Uterus (tissue), 3 donors: ENCODE measurements at regions not wholly inside any gene's neighbourhood (a gene's known extent, or its start where the extent isn't known, plus 50 kb on each side); places are given as distances from the start of the nearest gene placed in this dataset.

ENCODE experiments used
- DNase-seq, 2 donors: peaks; one replicate each; pipeline ENCODE4 v3.0.0-alpha.2; 2019 to 2020
- H3K27ac ChIP-seq, 2 donors: fragments of 200-600 bp; sonication (generic); 1 replicate in 1 of 2; 2 replicates in 1 of 2; pipeline ENCODE4 v1.5.1; 2016 to 2018
- H3K27me3 ChIP-seq, 2 donors: fragments of 200-600 bp; sonication (generic); one replicate each; pipeline ENCODE4 v1.5.1; 2018 to 2019; ENCODE audit warnings: control low read depth in 1 of 2
- H3K36me3 ChIP-seq, 2 donors: fragments of 200-600 bp; sonication (generic); one replicate each; pipeline ENCODE4 v1.5.1; 2019; ENCODE audit warnings: control low read depth in 1 of 2
- H3K4me1 ChIP-seq, 2 donors: fragments of 200-600 bp; sonication (generic); one replicate each; pipeline ENCODE4 v1.5.1; 2018 to 2019; ENCODE audit warnings: control low read depth in 1 of 2
- H3K4me3 ChIP-seq, 2 donors: fragments of 200-600 bp; sonication (generic); 1 replicate in 1 of 2; 2 replicates in 1 of 2; pipeline ENCODE4 v1.5.1; 2018 to 2019; ENCODE audit warnings: mild to moderate bottlenecking in 1 of 2
- H3K9me3 ChIP-seq, 2 donors: fragments of 200-600 bp; sonication (generic); one replicate each; pipeline ENCODE4 v1.5.1; 2019; ENCODE audit warnings: control low read depth in 1 of 2
- POLR2A ChIP-seq, 2 donors: fragments of 450-650 bp; IDR thresholded peaks; one replicate each; pipeline ENCODE4 v1.6.1; 2016; ENCODE audit warnings: antibody characterized with exemption in 2 of 2, mild to moderate bottlenecking in 1 of 2, moderate library complexity in 1 of 2
- intact Hi-C: fragments of 100-400 bp; cut with DNase I; formaldehyde crosslinking; loops from one replicate; pipeline ENCODE4 v1.15.1; 2023; ENCODE audit warnings: low total_unique reads
- TF ChIP-seq, protein P1 (sequence below), 4 experiments: fragments of 200-600 bp in 2 of 4; fragments of 450-650 bp in 2 of 4; sonication (generic) in 2 of 4; IDR thresholded peaks; one replicate each; pipeline ENCODE4 v1.5.1; 2016 to 2019; ENCODE audit warnings: antibody characterized with exemption in 4 of 4, mild to moderate bottlenecking in 2 of 4, moderate library complexity in 1 of 4
- donor health status: DM: yes; HTN: yes; CAD: no.

DNA sequence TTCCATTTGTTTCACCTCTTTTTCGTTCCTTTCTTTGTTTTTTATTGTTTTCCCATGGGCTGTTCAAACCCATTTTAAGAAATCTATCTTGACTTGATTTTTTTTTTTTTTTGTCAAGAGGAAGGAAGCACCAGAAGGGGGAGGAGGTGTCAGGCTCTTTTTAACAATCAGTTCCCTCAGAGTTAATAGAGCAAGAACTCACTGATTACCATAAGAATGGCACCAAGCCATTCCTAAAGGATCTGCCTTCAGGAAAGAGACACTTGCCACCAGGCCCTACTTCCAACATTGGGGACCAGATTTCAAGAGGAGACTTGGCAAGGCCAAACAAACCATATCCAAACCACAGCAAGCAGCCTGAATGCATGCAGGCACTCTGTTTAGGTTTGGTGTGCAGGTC is 168.0 kb downstream of the OTOR start:
- no peak for DNase-seq
- no peak overlapping the region for H3K27ac ChIP-seq
- intact Hi-C loops, result no loop called here

DNA sequence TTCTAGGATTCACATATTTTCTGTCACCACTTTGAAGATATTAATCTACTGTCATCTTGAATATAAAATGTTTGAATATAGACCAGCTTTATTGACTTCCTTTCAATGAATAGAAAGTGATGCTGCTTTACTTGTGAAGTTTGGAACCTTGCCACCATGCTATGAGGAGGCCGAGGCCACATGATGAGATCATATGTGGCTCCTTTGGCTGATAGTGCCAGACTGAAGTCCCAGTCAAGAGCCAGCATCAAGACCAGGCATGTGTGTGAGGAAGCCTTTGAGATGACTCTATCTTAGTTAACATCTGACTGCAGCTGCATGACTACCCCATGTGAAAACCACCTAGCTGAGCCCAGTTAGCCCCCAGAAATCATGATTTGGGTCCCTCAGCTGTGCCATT is 169.5 kb downstream of the OTOR start:
- intact Hi-C loops, result no loop called here
- TF ChIP-seq POLR2A (IDR thresholded peaks at IDR 0.05), result no peak
- TF ChIP-seq, protein P1, sequence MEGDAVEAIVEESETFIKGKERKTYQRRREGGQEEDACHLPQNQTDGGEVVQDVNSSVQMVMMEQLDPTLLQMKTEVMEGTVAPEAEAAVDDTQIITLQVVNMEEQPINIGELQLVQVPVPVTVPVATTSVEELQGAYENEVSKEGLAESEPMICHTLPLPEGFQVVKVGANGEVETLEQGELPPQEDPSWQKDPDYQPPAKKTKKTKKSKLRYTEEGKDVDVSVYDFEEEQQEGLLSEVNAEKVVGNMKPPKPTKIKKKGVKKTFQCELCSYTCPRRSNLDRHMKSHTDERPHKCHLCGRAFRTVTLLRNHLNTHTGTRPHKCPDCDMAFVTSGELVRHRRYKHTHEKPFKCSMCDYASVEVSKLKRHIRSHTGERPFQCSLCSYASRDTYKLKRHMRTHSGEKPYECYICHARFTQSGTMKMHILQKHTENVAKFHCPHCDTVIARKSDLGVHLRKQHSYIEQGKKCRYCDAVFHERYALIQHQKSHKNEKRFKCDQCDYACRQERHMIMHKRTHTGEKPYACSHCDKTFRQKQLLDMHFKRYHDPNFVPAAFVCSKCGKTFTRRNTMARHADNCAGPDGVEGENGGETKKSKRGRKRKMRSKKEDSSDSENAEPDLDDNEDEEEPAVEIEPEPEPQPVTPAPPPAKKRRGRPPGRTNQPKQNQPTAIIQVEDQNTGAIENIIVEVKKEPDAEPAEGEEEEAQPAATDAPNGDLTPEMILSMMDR (IDR thresholded peaks at IDR 0.05), result no peak
- DNase-seq, result no peak
- Histone ChIP-seq H3K4me3 (no peak overlapping the region), H3K9me3 (no peaks in the 10 kb centered on the region), H3K27ac (no peak overlapping the region), H3K36me3 (no peaks in the 10 kb centered on the region), H3K27me3 (no peaks in the 10 kb centered on the region), H3K4me1 (no peaks in the 10 kb centered on the region)

More for the DNA sequence above, 168.0 kb downstream of the OTOR start:
- Histone ChIP-seq H3K27me3 (no peaks in the 10 kb centered on the region), H3K4me3 (no peak overlapping the region), H3K4me1 (no peaks in the 10 kb centered on the region), H3K9me3 (no peaks in the 10 kb centered on the region), H3K36me3 (no peaks in the 10 kb centered on the region)
- TF ChIP-seq POLR2A (IDR thresholded peaks at IDR 0.05), result no peak
- TF ChIP-seq, protein P1 (IDR thresholded peaks at IDR 0.05), result no peak

DNA sequence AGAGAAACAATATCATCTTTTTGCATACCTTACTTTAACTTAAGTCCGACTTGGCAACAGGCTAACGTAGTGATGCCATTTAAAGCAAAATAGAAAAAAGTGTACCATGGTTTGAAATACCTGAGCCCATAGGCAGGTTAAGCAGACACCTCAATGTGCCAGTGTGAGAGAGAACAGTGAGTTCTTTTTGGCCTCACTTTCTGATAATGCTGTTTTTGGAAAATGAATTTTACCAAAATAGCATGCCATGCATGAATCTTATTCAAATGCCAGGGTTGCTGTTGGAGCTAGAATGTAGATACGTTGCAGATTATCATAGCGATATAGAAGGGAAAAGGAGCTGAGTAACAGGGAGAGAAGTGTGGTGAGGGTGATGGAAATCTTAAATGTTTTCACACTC is 170.2 kb downstream of the OTOR start:
- H3K4me1 ChIP-seq, result no peaks in the 10 kb centered on the region
- intact Hi-C loops, result no loop called here
- TF ChIP-seq POLR2A (IDR thresholded peaks at IDR 0.05), result no peak
- TF ChIP-seq, protein P1 (IDR thresholded peaks at IDR 0.05), result no peak
- H3K27me3 ChIP-seq, result no peaks in the 10 kb centered on the region
- H3K9me3 ChIP-seq, result no peaks in the 10 kb centered on the region
- DNase-seq, result no peak
- H3K27ac ChIP-seq, result no peak overlapping the region
- no peak overlapping the region for H3K4me3 ChIP-seq
- no peaks in the 10 kb centered on the region for H3K36me3 ChIP-seq

DNA sequence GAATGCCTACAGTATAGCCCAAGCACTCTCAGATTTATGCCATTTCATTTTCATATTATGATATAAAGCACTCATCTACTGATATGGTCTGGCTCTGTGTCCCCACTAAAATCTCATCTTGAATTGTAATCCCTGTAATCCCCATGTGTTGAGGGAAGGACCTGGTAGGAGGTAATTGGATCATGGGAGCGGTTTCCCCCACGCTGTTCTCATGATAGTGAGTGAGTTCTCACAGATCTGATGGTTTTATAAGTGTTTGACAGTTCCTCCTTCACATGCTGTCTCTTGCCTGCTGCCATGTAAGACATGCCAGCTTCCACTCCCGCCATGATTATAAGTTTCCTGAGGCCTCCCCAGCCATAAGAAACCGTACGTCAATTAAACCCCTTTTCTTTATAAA is 171.7 kb downstream of the OTOR start:
- DNase-seq, result no peak
- intact Hi-C loops, result no loop called here
- TF ChIP-seq, protein P1 (IDR thresholded peaks at IDR 0.05), result no peak
- TF ChIP-seq POLR2A (IDR thresholded peaks at IDR 0.05), result no peak
- Histone ChIP-seq H3K9me3 (no peaks in the 10 kb centered on the region), H3K27ac (no peak overlapping the region), H3K4me3 (no peak overlapping the region), H3K4me1 (no peaks in the 10 kb centered on the region), H3K36me3 (no peaks in the 10 kb centered on the region), H3K27me3 (no peaks in the 10 kb centered on the region)

DNA sequence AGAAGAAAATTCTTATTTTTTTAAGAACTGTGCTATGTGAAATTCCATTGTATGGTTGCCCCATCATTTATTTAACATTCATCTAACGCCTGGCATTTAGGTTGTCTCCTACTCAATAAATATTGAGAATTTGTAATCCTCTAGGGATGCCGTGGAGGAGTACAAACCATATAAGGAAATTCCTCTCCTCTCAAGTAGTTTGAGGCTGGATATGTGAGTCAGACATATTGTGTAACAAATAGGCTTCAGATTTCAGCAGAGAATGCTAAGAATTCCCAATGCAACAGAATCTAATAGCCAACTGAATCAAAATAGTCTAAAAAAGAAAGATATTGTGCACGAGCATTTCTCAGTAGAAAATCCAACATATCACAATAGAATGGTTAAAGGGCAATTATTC is 174.7 kb downstream of the OTOR start:
- no peaks in the 10 kb centered on the region for H3K36me3 ChIP-seq
- H3K9me3 ChIP-seq, result no peaks in the 10 kb centered on the region
- TF ChIP-seq, protein P1 (IDR thresholded peaks at IDR 0.05), result no peak
- no peak for TF ChIP-seq POLR2A (IDR thresholded peaks at IDR 0.05)
- no peak for DNase-seq
- no peak overlapping the region for H3K4me3 ChIP-seq
- H3K27me3 ChIP-seq, result no peaks in the 10 kb centered on the region
- no peak overlapping the region for H3K27ac ChIP-seq
- no peaks in the 10 kb centered on the region for H3K4me1 ChIP-seq
- intact Hi-C loops, result no loop called here
